Body of pancreas (tissue), 4 donors: ENCODE measurements at regions not wholly inside any gene's neighbourhood (a gene's known extent, or its start where the extent isn't known, plus 50 kb on each side); places are given as distances from the start of the nearest gene placed in this dataset.

Experiments used
- CTCF ChIP-seq, 7 experiments: fragments of 450-650 bp in 4 of 7; fragments of 200-600 bp in 3 of 7; sonication (generic) in 3 of 7; IDR thresholded peaks; one replicate each; pipeline ENCODE4 v1.5.1; 2016 to 2019; ENCODE audit warnings: antibody characterized with exemption in 7 of 7
- POLR2A ChIP-seq, 3 donors: fragments of 450-650 bp; IDR thresholded peaks; one replicate each; pipeline ENCODE4 v1.6.1; 2016; ENCODE audit warnings: antibody characterized with exemption in 3 of 3, mild to moderate bottlenecking in 2 of 3

GRCh38 chr12:27901959-27902358 lies 70.6 kb downstream of the PTHLH start:
- no peak for TF ChIP-seq CTCF (IDR thresholded peaks at IDR 0.05)
- no peak for TF ChIP-seq POLR2A (IDR thresholded peaks at IDR 0.05)
